ENCODE measurements at regions not wholly inside any gene's neighbourhood (a gene's known extent, or its start where the extent isn't known, plus 50 kb on each side); places are given as distances from the start of the nearest gene placed in this dataset.

DNA sequence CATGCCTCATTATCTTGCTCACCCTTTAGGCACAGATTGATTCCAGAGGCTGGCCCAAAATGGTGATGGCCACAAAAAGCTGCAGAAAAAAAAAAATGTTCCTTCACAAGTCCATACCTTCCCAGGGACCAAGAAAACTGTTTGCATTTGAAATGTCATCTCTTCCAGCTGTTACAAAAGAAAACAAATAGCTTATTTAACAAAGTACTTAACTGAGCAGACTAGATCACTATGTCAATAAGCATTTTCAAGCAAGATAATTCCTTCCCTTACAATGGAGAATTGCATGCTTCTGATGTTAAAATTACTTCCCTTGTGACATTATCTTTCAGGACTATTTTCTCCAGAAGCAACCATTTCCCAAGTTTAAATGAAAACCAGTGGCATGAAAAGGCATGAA is 377.9 kb upstream of the KITLG start:
- H3K27me3 ChIP-seq = no peaks in the 10 kb centered on the region
- DNase-seq = no peak
- intact Hi-C loops (cut with DNase I; ENCODE audit: low total_unique reads) = no loop called here

DNA sequence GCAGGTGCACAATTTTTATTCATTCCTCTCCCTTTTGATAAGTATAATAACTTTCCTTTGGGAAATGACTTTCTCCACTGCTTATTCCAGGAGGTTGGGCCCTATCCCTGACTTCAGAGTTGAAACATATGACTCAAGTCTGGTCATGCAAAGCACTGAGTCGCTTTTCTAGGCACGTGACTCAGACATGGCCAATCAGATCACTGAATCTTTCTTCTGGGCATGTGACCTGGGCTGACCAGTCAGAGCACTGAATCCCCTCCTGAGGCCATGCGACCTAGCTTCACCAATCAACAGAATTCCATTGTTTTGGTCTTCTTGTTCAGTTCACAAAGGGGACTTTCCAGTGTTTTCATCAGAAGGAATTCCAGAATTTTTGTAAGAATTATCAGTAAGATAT is 377.1 kb upstream of the KITLG start:
- TF ChIP-seq, protein P1, sequence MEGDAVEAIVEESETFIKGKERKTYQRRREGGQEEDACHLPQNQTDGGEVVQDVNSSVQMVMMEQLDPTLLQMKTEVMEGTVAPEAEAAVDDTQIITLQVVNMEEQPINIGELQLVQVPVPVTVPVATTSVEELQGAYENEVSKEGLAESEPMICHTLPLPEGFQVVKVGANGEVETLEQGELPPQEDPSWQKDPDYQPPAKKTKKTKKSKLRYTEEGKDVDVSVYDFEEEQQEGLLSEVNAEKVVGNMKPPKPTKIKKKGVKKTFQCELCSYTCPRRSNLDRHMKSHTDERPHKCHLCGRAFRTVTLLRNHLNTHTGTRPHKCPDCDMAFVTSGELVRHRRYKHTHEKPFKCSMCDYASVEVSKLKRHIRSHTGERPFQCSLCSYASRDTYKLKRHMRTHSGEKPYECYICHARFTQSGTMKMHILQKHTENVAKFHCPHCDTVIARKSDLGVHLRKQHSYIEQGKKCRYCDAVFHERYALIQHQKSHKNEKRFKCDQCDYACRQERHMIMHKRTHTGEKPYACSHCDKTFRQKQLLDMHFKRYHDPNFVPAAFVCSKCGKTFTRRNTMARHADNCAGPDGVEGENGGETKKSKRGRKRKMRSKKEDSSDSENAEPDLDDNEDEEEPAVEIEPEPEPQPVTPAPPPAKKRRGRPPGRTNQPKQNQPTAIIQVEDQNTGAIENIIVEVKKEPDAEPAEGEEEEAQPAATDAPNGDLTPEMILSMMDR (IDR thresholded peaks at IDR 0.05) = no peak
- no peak for TF ChIP-seq POLR2A (IDR thresholded peaks at IDR 0.05)
- Histone ChIP-seq H3K27me3 (no peaks in the 10 kb centered on the region), H3K4me1 (no peaks in the 10 kb centered on the region), H3K27ac (no peak overlapping the region), H3K9me3 (no peaks in the 10 kb centered on the region), H3K4me3 (no peak overlapping the region), H3K36me3 (no peaks in the 10 kb centered on the region)
- DNase-seq = no peak
- intact Hi-C loops (cut with DNase I; ENCODE audit: low total_unique reads) = no loop called here

More for the DNA sequence above, 377.9 kb upstream of the KITLG start:
- TF ChIP-seq, protein P1 (IDR thresholded peaks at IDR 0.05) = no peak
- TF ChIP-seq POLR2A (IDR thresholded peaks at IDR 0.05) = no peak
- no peaks in the 10 kb centered on the region for H3K9me3 ChIP-seq
- no peaks in the 10 kb centered on the region for H3K4me1 ChIP-seq
- no peak overlapping the region for H3K4me3 ChIP-seq
- H3K36me3 ChIP-seq = no peaks in the 10 kb centered on the region
- H3K27ac ChIP-seq = no peak overlapping the region

DNA sequence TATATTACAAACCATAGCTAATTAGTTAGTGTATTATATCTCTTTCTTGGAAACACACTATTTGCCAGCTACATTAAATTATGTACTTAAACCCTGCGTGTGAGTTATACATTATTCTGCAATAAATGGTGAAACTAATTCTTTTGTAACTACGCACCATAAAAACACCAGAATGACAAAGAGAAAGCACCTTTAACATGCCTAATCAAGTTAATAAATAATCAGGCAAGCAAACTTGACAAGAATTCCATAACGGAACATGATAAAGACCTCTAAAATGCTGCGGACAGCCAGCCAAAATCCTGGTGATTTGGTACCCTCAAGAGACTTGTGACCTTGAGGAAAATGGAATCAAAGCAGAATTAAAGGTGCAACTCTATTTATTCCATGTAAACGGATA is 375.3 kb upstream of the KITLG start:
- H3K4me1 ChIP-seq = no peaks in the 10 kb centered on the region
- H3K27ac ChIP-seq = no peak overlapping the region
- intact Hi-C loops (cut with DNase I; ENCODE audit: low total_unique reads) = no loop called here
- H3K36me3 ChIP-seq = no peaks in the 10 kb centered on the region
- no peak overlapping the region for H3K4me3 ChIP-seq
- H3K27me3 ChIP-seq = no peaks in the 10 kb centered on the region
- H3K9me3 ChIP-seq = no peaks in the 10 kb centered on the region
- TF ChIP-seq, protein P1 (IDR thresholded peaks at IDR 0.05) = no peak
- TF ChIP-seq POLR2A (IDR thresholded peaks at IDR 0.05) = no peak
- DNase-seq = no peak

DNA sequence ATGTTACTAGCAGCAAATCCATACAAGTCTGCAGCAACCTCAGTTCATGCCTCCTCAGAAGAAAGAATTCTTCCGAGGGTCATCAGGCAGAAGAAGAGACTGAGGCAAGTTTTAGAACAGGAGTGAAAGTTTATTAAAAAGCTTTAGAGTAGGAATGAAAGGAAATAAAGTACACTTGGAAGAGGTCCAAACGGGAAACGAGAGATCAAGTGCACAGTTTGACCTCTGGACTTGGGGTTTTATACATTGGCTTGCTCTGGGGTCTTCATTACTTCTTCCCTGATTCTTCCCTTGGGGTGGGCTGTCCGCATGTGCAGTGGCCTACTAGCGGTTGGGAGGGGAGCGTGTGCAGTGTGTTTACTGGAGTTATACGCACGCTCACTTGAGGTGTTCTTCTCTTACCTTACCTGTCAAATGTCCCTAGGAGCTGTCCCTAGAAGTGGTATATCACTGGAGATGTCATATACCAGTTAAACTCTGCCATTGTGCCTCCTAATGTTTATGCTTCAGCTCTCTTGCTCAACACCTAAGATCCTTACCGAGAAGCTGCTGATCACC is 372.8 kb upstream of the KITLG start:
- Histone ChIP-seq H3K4me1 (no peaks in the 10 kb centered on the region), H3K36me3 (no peaks in the 10 kb centered on the region), H3K27me3 (no peaks in the 10 kb centered on the region), H3K9me3 (no peaks in the 10 kb centered on the region), H3K27ac (no peak overlapping the region), H3K4me3 (no peak overlapping the region)
- no peak for DNase-seq
- no peak for TF ChIP-seq POLR2A (IDR thresholded peaks at IDR 0.05)
- TF ChIP-seq, protein P1 (IDR thresholded peaks at IDR 0.05) = no peak
- intact Hi-C loops (cut with DNase I; ENCODE audit: low total_unique reads) = no loop called here

DNA sequence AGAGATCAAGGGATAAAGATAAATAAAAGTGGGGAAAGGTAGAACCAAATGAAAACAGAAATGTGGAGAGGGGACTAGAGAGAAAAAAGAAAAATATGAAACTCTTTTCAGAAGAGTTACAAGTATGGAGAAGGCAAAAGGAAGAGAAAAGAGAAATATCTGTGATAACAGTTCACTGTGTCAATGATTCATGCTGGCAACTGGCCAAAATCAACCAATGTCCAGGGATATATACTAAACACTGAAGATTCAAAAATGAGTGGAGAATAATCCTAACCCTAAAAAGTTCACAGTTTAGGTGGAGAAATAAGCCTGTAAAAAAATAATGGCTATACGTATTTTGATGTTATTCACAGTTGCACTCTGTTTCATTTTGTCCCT is 372.3 kb upstream of the KITLG start:
- intact Hi-C loops (cut with DNase I; ENCODE audit: low total_unique reads) = no loop called here
- no peak overlapping the region for H3K27ac ChIP-seq
- H3K4me1 ChIP-seq = no peaks in the 10 kb centered on the region
- H3K27me3 ChIP-seq = no peaks in the 10 kb centered on the region
- no peak overlapping the region for H3K4me3 ChIP-seq
- no peak for DNase-seq
- H3K9me3 ChIP-seq = no peaks in the 10 kb centered on the region
- no peak for TF ChIP-seq POLR2A (IDR thresholded peaks at IDR 0.05)
- TF ChIP-seq, protein P1 (IDR thresholded peaks at IDR 0.05) = no peak
- H3K36me3 ChIP-seq = no peaks in the 10 kb centered on the region
